HepG2 (cell line): ENCODE measurements at regions not wholly inside any gene's neighbourhood (a gene's known extent, or its start where the extent isn't known, plus 50 kb on each side); places are given as distances from the start of the nearest gene placed in this dataset.

Experiments
- ATAC-seq: fragments of 200-7000 bp; cut with Tn5 transposase; 3 replicates; pipeline ENCODE4 v1.9.1; 2020; ENCODE audit warnings: mild to moderate bottlenecking, moderate library complexity
- BruUV-seq: library from RNA; stranded (reverse); fragments of 400-500 nt; replicated peaks from 2 replicates; lab custom pipeline; 2021; lab: Mats Ljungman, UMichigan
- CTCF ChIA-PET: fragments of 300-600 bp; formaldehyde crosslinking; extraction: SDS; loops from one replicate; lab custom pipeline; 2021; ENCODE audit warnings: low total read pairs, inconsistent platforms, low intra/inter-chr PET ratio; lab: Yijun Ruan, JAX
- POLR2A ChIA-PET: fragments of 350-600 bp; sonication (Branson Sonifier 250); formaldehyde crosslinking; loops from one replicate; lab custom pipeline; 2020; ENCODE audit warnings: antibody characterized with exemption, inconsistent platforms; lab: Yijun Ruan, JAX
- DNase-seq: peaks from one replicate; pipeline ENCODE4 v3.0.0-alpha.2; 2015; ENCODE audit warnings: low spot score
- FAIRE-seq: peaks from 3 replicates; lab custom pipeline; 2011; peaks lifted over from hg19 to GRCh38; lab: Jason Lieb, UNC
- H2AFZ ChIP-seq: one replicate; pipeline ENCODE4 v1.6.1; 2011; ENCODE audit warnings: low read length, inconsistent platforms
- H3K27ac ChIP-seq: fragments of 300-600 bp; 3 replicates; pipeline ENCODE4 v1.8.0; 2011; ENCODE audit warnings: mixed run types, mild to moderate bottlenecking, mixed read lengths, low read length, inconsistent platforms; ENCODE audit not compliant: insufficient read depth; ENCODE audit errors: extremely low read length
- H3K27me3 ChIP-seq, 2 experiments: fragments of 200-600 bp in 1 of 2; 2 replicates in 1 of 2; 3 replicates in 1 of 2; pipeline versions ENCODE4 v1.6.0 to v1.8.0; 2011; ENCODE audit warnings: low read length in 2 of 2, mild to moderate bottlenecking in 2 of 2, moderate library complexity in 2 of 2, inconsistent platforms in 1 of 2; ENCODE audit not compliant: insufficient read depth in 2 of 2, control insufficient read depth in 1 of 2
- H3K36me3 ChIP-seq, 2 experiments: fragments of 200-600 bp in 1 of 2; replicated peaks in 1 of 2; 2 replicates in 1 of 2; 3 replicates in 1 of 2; pipeline versions ENCODE4 v1.5.1 to v1.8.0; 2011; ENCODE audit warnings: low read length in 2 of 2, inconsistent platforms in 1 of 2; ENCODE audit not compliant: insufficient read depth in 2 of 2, control insufficient read depth in 1 of 2
- H3K4me1 ChIP-seq: 2 replicates; pipeline ENCODE4 v1.5.1; 2012; ENCODE audit warnings: low read length, inconsistent platforms; ENCODE audit not compliant: insufficient read depth
- H3K4me2 ChIP-seq: 2 replicates; pipeline ENCODE4 v1.6.0; 2011; ENCODE audit warnings: low read depth, low read length, inconsistent platforms
- H3K4me3 ChIP-seq, 3 experiments: fragments of 200-600 bp in 1 of 3; sonication (generic), shearing (Covaris generic) in 1 of 3; replicated peaks in 1 of 3; 2 replicates each; pipeline ENCODE4 v1.5.1; 2011 to 2016; ENCODE audit warnings: low read length in 3 of 3, inconsistent platforms in 2 of 3, low read depth in 2 of 3, mild to moderate bottlenecking in 2 of 3, control low read depth in 1 of 3, mixed read lengths in 1 of 3; ENCODE audit not compliant: insufficient read depth in 1 of 3
- H3K79me2 ChIP-seq: one replicate; pipeline ENCODE4 v1.6.1; 2011; ENCODE audit warnings: low read length, inconsistent platforms; ENCODE audit not compliant: insufficient read depth
- H3K9ac ChIP-seq: 2 replicates; pipeline ENCODE4 v1.6.0; 2011; ENCODE audit warnings: mild to moderate bottlenecking, low read depth, low read length, inconsistent platforms; ENCODE audit not compliant: insufficient read depth
- H3K9me3 ChIP-seq: 2 replicates; pipeline ENCODE4 v1.5.1; 2012; ENCODE audit warnings: mild to moderate bottlenecking, low read length
- H4K20me1 ChIP-seq: 2 replicates; pipeline ENCODE4 v1.6.0; 2011; ENCODE audit warnings: inconsistent platforms, mild to moderate bottlenecking, low read length, moderate library complexity; ENCODE audit not compliant: insufficient read depth
- DNMT3B ChIP-seq: conservative IDR thresholded peaks from 2 replicates; pipeline ENCODE4 v1.6.1; 2016; ENCODE audit warnings: missing biosample characterization, control low read depth
- MAFF ChIP-seq: IDR thresholded peaks from 2 replicates; pipeline ENCODE4 v1.6.1; 2011; ENCODE audit warnings: low read depth, low read length, improper control_type of control experiment
- MAFK ChIP-seq, 2 experiments: IDR thresholded peaks in 1 of 2; conservative IDR thresholded peaks in 1 of 2; 2 replicates each; pipeline ENCODE4 v1.6.1; 2011; ENCODE audit warnings: improper control_type of control experiment in 2 of 2, low read length in 2 of 2
- PPARG ChIP-seq: conservative IDR thresholded peaks from 2 replicates; pipeline ENCODE4 v1.6.1; 2016; ENCODE audit warnings: missing biosample characterization, missing genetic modification reagents
- ZNF567 ChIP-seq: sonication (generic); formaldehyde crosslinking; IDR thresholded peaks from 2 replicates; pipeline ENCODE4 v1.8.1; 2023; ENCODE audit warnings: mild to moderate bottlenecking, missing genetic modification reagents, borderline replicate concordance
- WGBS: methylation state at CpG from one replicate; pipeline ENCODE4 v1.1.6; 2017; ENCODE audit warnings: low lambda C conversion rate; 5-methylcytosine and 5-hydroxymethylcytosine counted together
- in situ Hi-C: cut with HindIII; loops from 2 replicates; pipeline ENCODE4 v1.10.0; 2017; ENCODE audit warnings: low pct_unique_long_range_greater_than_20kb; ENCODE audit not compliant: extremely low pct_ligation_motif_present
- intact Hi-C: fragments of 100-400 bp; cut with micrococcal nuclease; formaldehyde crosslinking; loops from one replicate; pipeline ENCODE4 v1.10.0; 2022; ENCODE audit not compliant: unreplicated experiment
- TF ChIP-seq, protein P1 (sequence below): fragments of 450-650 bp; IDR thresholded peaks from 2 replicates; pipeline ENCODE4 v1.6.1; 2016

DNA sequence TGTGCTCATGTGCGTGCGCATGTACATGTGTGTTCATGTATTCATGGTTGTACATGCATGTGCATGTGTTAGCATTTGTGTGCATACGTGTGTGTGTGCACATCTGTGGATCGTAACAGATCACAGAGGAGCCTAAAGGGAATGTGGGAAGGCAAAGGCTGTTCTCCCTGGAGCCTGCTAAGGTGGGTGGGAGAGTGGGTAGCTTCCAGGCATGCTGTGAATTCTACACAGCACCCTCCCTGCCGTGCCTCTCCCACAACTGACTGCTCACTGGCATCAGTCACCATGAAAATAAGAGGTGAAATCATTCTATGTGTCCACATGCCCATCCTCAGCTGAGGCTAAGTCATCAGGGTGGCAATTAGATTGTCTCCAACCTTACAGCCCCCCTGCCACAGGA is 600.9 kb downstream of the MID1IP1 start:
- no peaks in the 10 kb centered on the region for H3K36me3 ChIP-seq
- H3K4me2 ChIP-seq = no peak overlapping the region
- H2AFZ ChIP-seq = no peak overlapping the region
- H4K20me1 ChIP-seq = no peaks in the 10 kb centered on the region
- WGBS = 7% methylated on average over 2 of the region's 5 CpGs
- H3K9me3 ChIP-seq = no peaks in the 10 kb centered on the region
- FAIRE-seq (no peak), ATAC-seq (no peak), DNase-seq (no peak)
- no peak overlapping the region for H3K27ac ChIP-seq
- H3K27me3 ChIP-seq = no peaks in the 10 kb centered on the region
- ChIA-PET POLR2A (no interaction called here), CTCF (no interaction called here)
- no peaks in the 10 kb centered on the region for H3K79me2 ChIP-seq
- in situ Hi-C loops = no loop called here
- H3K4me3 ChIP-seq = no peak overlapping the region
- no TSS peak for BruUV-seq
- TF ChIP-seq, protein P1, sequence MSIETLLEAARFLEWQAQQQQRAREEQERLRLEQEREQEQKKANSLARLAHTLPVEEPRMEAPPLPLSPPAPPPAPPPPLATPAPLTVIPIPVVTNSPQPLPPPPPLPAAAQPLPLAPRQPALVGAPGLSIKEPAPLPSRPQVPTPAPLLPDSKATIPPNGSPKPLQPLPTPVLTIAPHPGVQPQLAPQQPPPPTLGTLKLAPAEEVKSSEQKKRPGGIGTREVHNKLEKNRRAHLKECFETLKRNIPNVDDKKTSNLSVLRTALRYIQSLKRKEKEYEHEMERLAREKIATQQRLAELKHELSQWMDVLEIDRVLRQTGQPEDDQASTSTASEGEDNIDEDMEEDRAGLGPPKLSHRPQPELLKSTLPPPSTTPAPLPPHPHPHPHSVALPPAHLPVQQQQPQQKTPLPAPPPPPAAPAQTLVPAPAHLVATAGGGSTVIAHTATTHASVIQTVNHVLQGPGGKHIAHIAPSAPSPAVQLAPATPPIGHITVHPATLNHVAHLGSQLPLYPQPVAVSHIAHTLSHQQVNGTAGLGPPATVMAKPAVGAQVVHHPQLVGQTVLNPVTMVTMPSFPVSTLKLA = peak; percentile 85; the same call in 1 of the 2 replicates
- TF ChIP-seq DNMT3B (CRISPR knock-in tag) = no peak
- H3K4me1 ChIP-seq = no peaks in the 10 kb centered on the region
- H3K9ac ChIP-seq = no peak overlapping the region
- intact Hi-C loops = no loop called here

DNA sequence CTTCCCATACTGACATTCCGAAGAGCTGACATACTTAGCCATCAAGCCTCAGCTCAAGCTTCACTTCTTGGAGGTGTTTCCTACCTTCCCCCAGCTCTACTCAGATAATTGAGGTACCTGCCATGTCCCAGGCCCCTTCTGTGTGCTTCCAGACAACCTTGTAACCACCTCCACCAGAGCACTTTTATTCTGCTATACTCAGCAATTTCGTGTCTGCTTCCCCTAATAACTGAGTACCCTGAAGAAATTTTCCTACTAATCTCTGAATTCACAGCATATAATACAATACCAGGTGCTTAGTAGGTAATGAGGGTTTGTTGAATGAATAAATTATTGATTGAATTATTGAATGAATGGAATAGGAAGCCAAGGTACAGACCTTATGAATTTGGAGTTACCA is 605.5 kb downstream of the MID1IP1 start:
- no TSS peak for BruUV-seq
- ATAC-seq (no peak), DNase-seq (no peak), FAIRE-seq (no peak)
- H3K36me3 ChIP-seq = no peaks in the 10 kb centered on the region
- H3K9me3 ChIP-seq = no peaks in the 10 kb centered on the region
- no peaks in the 10 kb centered on the region for H3K4me1 ChIP-seq
- TF ChIP-seq MAFF (peak; percentile 48; the same call in 1 of the 2 replicates), MAFK (conservative IDR thresholded peaks at IDR 0.05 in 1 of 2, IDR thresholded peaks at IDR 0.05 in 1 of 2; ENCODE audit: low read length in 2 of 2) (peak in 1 of 2 experiments; percentile 75; a peak in 2 of 4 replicates), PPARG (CRISPR knock-in tag) (no peak), ZNF567 (CRISPR knock-in tag) (no peak)
- no peak overlapping the region for H3K4me2 ChIP-seq
- CTCF ChIA-PET = no interaction called here
- no peaks in the 10 kb centered on the region for H4K20me1 ChIP-seq
- WGBS = 0% methylated on average over 2 of the region's 2 CpGs
- in situ Hi-C loops = no loop called here
- H3K27me3 ChIP-seq = no peaks in the 10 kb centered on the region; a peak in 1 of 5 replicates
- no peaks in the 10 kb centered on the region for H3K79me2 ChIP-seq
- POLR2A ChIA-PET = no interaction called here
- no peak overlapping the region for H2AFZ ChIP-seq
- H3K4me3 ChIP-seq = no peak overlapping the region
- H3K27ac ChIP-seq = no peak overlapping the region
- no peak overlapping the region for H3K9ac ChIP-seq
- intact Hi-C loops = no loop called here
